GM12891 (cell line): ENCODE measurements at regions not wholly inside any gene's neighbourhood (a gene's known extent, or its start where the extent isn't known, plus 50 kb on each side); places are given as distances from the start of the nearest gene placed in this dataset.

Source experiments
- POLR2A ChIP-seq: IDR thresholded peaks from 2 replicates; pipeline ENCODE4 v1.6.1; 2011; ENCODE audit warnings: low read depth, low read length, control low read depth
- SPI1 ChIP-seq: IDR thresholded peaks from 2 replicates; pipeline ENCODE4 v1.6.1; 2011; ENCODE audit warnings: low read depth, low read length, control low read depth
- TAF1 ChIP-seq: IDR thresholded peaks from 2 replicates; pipeline ENCODE4 v1.6.1; 2011; ENCODE audit warnings: low read depth, low read length, control low read depth

DNA sequence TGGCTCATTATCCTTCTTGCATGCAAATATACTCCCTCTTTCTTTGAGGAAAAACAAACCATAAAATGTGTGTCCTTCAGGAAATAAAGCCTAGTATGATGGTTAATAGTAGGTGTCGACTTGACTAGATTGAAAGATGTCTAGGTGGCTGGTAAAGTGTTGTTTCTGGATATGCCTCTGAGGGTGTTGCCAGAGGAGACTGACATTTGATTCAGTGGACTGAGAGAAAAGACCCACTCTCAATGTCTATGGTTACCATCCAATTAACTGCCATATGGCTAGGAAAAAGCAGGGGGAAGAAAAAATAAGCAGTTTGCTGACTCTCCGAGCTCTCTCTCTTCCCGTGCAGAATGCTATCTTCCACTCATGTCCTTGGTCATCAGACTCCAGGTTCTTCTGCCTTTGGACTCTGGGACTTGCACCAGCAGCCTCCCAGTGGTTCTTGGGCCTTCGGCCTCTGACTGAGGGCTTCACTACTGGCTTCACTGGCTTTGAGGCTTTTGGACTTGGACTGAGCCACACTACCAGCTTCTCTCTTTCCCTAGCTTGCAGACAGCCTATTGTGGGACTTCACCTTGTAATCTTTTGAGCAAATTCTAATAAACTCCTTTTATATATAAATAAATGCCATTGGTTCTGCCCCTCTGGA is 532.1 kb upstream of the HTR2C start:
- TF ChIP-seq TAF1 (no peak), SPI1 (no peak), POLR2A (no peak)
